ENCODE measurements at regions not wholly inside any gene's neighbourhood (a gene's known extent, or its start where the extent isn't known, plus 50 kb on each side); places are given as distances from the start of the nearest gene placed in this dataset.
"Not testable (repeated sequence)": the region's sequence is repeated elsewhere in the genome, so short reads cannot be mapped to it uniquely, and the experiment has no call there.

- no peaks in the 10 kb centered on the region for H3K36me3 ChIP-seq
- no peaks in the 10 kb centered on the region for H3K9me3 ChIP-seq
- no peak for TF ChIP-seq POLR2AphosphoS5 (IDR thresholded peaks at IDR 0.05)
- TF ChIP-seq POLR2A (IDR thresholded peaks at IDR 0.05): no peak
- TF ChIP-seq EP300 (IDR thresholded peaks at IDR 0.05): no peak
- H3K4me1 ChIP-seq: no peaks in the 10 kb centered on the region
- no peak for DNase-seq (ENCODE audit: low spot score in 2 of 2)
- H3K27ac ChIP-seq: no peak overlapping the region
- no peak overlapping the region for H3K4me3 ChIP-seq
- H3K27me3 ChIP-seq: no peaks in the 10 kb centered on the region
Observed at GRCh38 chr14:28987516-28987915, 220.9 kb downstream of the FOXG1 start.

DNA sequence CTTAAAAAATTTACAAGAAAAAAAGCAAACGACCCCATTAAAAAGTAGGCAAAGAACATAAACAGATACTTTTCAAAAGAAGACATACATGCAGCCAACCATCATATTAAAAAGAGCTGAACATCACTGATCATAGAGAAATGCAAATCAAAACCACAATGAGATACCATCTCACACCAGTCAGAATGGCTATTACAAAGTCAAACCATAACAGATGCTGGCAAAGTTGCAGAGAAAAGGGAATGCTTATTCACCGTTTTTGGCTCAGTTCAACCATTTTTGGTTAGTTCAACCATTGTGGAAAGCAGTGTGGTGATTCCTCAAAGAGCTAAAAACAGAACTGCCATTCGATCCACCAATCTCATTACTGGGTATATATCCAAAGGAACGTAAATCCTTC, 230.6 kb downstream of the FOXG1 start:
- not testable (repeated sequence) for H3K4me1 ChIP-seq; H3K9me3 ChIP-seq; H3K36me3 ChIP-seq; H3K4me3 ChIP-seq; H3K27ac ChIP-seq; H3K27me3 ChIP-seq; DNase-seq (ENCODE audit: low spot score in 2 of 2)
- 80% methylated on average over 4 of the region's 4 CpGs for WGBS

DNA sequence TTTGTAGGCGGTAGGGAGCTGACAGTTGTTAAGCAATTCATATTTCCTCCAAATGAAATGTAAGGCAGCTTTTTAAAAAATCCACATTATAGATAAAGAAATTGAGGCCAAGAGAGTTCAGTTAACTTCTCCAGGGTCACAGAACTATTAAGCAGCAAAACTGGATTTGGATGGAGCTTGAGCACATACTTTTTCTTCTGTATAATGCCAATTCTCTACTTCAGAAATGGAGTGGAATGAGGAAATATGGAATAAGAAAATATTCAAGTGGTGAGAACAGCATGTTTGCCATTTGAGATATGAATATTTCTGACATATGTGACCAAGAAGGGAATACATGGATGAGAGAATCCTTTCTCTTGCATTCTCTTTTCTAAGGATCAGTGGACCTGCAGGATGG, 233.1 kb downstream of the FOXG1 start:
- WGBS: 90% methylated on average over 1 of the region's 1 CpG

GRCh38 chr14:29005647-29006046, 239.1 kb downstream of the FOXG1 start:
- H3K4me3 ChIP-seq: no peak overlapping the region
- WGBS: 86% methylated on average over 4 of the region's 4 CpGs
- TF ChIP-seq CTCF (IDR thresholded peaks at IDR 0.05): no peak
- TF ChIP-seq POLR2AphosphoS5 (IDR thresholded peaks at IDR 0.05): no peak
- no peak for TF ChIP-seq EP300 (IDR thresholded peaks at IDR 0.05)
- no peak for TF ChIP-seq POLR2A (IDR thresholded peaks at IDR 0.05)
- no peak for DNase-seq (ENCODE audit: low spot score in 2 of 2)
- no peak overlapping the region for H3K27ac ChIP-seq
- no peaks in the 10 kb centered on the region for H3K4me1 ChIP-seq
- no peaks in the 10 kb centered on the region for H3K9me3 ChIP-seq
- H3K27me3 ChIP-seq: no peaks in the 10 kb centered on the region
- H3K36me3 ChIP-seq: no peaks in the 10 kb centered on the region

More for the DNA sequence above, 233.1 kb downstream of the FOXG1 start:
- no peak for DNase-seq (ENCODE audit: low spot score in 2 of 2)
- H3K27me3 ChIP-seq: no peaks in the 10 kb centered on the region
- H3K36me3 ChIP-seq: no peaks in the 10 kb centered on the region
- no peak overlapping the region for H3K4me3 ChIP-seq
- TF ChIP-seq POLR2AphosphoS5 (IDR thresholded peaks at IDR 0.05) (no peak), EP300 (IDR thresholded peaks at IDR 0.05) (no peak)
- H3K27ac ChIP-seq: no peak overlapping the region
- H3K4me1 ChIP-seq: no peaks in the 10 kb centered on the region
- H3K9me3 ChIP-seq: no peaks in the 10 kb centered on the region

DNA sequence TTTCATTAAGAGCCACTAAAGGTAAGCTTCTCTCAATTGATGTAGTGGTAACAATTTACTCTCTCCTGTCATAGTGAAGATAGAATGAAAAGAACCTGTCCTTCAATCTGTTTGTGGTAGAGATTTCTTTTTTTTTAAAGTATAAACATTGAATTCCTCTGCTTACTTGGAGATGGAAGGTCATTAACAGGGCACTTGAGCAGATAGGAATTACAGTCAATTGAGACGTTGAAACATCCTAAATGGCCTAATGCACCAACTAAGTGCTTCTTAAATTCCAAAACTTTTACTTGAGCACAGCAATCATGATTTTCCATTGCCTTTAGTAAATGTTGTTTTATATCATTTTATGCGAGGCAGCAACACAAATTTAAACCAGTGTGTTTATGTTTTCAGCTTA, 241.4 kb downstream of the FOXG1 start:
- Histone ChIP-seq H3K36me3 (no peaks in the 10 kb centered on the region), H3K4me1 (no peaks in the 10 kb centered on the region), H3K4me3 (no peak overlapping the region), H3K27me3 (no peaks in the 10 kb centered on the region), H3K27ac (no peak overlapping the region), H3K9me3 (peaks cover 3% of the 10 kb centered on the region)
- 66% methylated on average over 2 of the region's 2 CpGs for WGBS
- no peak for DNase-seq (ENCODE audit: low spot score in 2 of 2)
- no peak for TF ChIP-seq CTCF (IDR thresholded peaks at IDR 0.05)
- no peak for TF ChIP-seq POLR2AphosphoS5 (IDR thresholded peaks at IDR 0.05)
- no peak for TF ChIP-seq EP300 (IDR thresholded peaks at IDR 0.05)
- TF ChIP-seq POLR2A (IDR thresholded peaks at IDR 0.05): no peak

- H3K27ac ChIP-seq: no peak overlapping the region
- H3K36me3 ChIP-seq: no peaks in the 10 kb centered on the region
- no peaks in the 10 kb centered on the region for H3K27me3 ChIP-seq
- H3K4me3 ChIP-seq: no peak overlapping the region
- no peak for TF ChIP-seq POLR2AphosphoS5 (IDR thresholded peaks at IDR 0.05)
- TF ChIP-seq EP300 (IDR thresholded peaks at IDR 0.05): no peak
- TF ChIP-seq CTCF (IDR thresholded peaks at IDR 0.05): no peak
- TF ChIP-seq POLR2A (IDR thresholded peaks at IDR 0.05): no peak
- H3K4me1 ChIP-seq: no peaks in the 10 kb centered on the region
- DNase-seq (ENCODE audit: low spot score in 2 of 2): no peak
- peaks cover 3% of the 10 kb centered on the region for H3K9me3 ChIP-seq
- WGBS: 40% methylated on average over 10 of the region's 10 CpGs
Observed at GRCh38 chr14:29016050-29016900, 249.7 kb downstream of the FOXG1 start.

DNA sequence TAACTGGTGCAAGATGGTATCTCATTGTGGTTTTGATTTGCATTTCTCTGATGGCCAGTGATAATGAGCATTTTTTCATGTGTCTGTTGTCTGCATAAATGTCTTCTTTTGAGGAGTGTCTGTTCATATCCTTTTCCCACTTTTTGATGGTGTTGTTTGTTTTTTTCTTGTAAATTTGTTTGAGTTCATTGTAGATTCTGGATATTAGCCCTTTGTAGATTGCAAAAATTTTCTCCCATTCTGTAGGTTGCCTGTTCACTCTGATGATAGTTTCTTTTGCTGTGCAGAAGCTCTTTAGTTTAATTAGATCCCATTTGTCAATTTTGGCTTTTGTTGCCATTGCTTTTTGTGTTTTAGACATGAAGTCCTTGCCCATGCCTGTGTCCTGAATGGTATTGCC, 256.9 kb downstream of the FOXG1 start:
- not testable (repeated sequence) for H3K4me1 ChIP-seq; H3K36me3 ChIP-seq; H3K27ac ChIP-seq; DNase-seq (ENCODE audit: low spot score in 2 of 2); H3K9me3 ChIP-seq; H3K4me3 ChIP-seq; H3K27me3 ChIP-seq

GRCh38 chr14:29027441-29027840, 260.9 kb downstream of the FOXG1 start:
- not testable (repeated sequence) for H3K36me3 ChIP-seq; H3K27me3 ChIP-seq; DNase-seq (ENCODE audit: low spot score in 2 of 2); H3K4me3 ChIP-seq; H3K9me3 ChIP-seq; H3K27ac ChIP-seq; H3K4me1 ChIP-seq
- 72% methylated on average over 3 of the region's 3 CpGs for WGBS

DNA sequence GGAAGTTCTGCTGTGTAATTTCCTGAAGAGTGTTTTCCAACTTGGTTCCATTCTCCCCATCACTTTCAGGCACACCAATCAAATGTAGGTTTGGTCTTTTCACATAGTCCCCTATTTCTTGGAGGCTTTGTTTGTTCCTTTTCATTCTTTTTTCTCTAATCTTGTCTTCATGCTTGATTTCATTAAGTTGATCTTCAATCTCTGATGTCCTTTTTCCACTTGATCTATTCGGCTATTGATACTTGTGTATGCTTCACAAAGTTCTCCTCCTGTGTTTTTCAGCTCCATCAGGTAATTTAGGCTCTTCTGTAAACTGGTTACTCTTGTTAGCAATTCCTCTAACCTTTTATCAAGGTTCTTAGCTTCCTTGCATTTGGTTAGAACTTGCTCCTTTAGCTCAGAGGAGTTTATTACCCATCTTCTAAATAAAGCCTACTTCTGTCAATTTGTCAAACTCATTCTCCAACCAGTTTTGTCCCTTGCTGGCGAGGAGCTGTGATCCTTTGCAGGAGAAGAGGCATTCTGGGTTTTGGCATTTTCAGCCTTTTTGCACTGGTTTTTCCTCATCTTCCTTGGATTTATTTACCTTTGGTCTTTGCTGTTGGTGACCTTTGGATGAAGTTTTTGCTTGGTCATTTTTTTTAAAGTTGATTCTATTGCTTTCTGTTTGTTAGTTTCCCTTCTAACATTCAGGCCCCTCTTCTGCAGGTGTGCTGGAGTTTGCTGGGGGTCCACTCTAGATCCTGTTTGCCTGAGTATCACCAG, 261.5 kb downstream of the FOXG1 start:
- not testable (repeated sequence) for H3K4me1 ChIP-seq; DNase-seq (ENCODE audit: low spot score in 2 of 2); H3K27me3 ChIP-seq; H3K36me3 ChIP-seq; H3K27ac ChIP-seq; H3K4me3 ChIP-seq; H3K9me3 ChIP-seq
- WGBS: 84% methylated on average over 2 of the region's 2 CpGs

Data from suprapubic skin (tissue), 4 donors.